Breast epithelium (tissue), 3 donors: ENCODE measurements at regions not wholly inside any gene's neighbourhood (a gene's known extent, or its start where the extent isn't known, plus 50 kb on each side); places are given as distances from the start of the nearest gene placed in this dataset.

Source experiments
- POLR2A ChIP-seq: fragments of 450-650 bp; IDR thresholded peaks from one replicate; pipeline ENCODE4 v1.6.1; 2016; ENCODE audit warnings: antibody characterized with exemption, mild to moderate bottlenecking, moderate library complexity
- TF ChIP-seq, protein P1 (sequence below), 3 donors: fragments of 450-650 bp; IDR thresholded peaks; one replicate each; pipeline ENCODE4 v1.5.1; 2016 to 2017; ENCODE audit warnings: antibody characterized with exemption in 3 of 3, mild to moderate bottlenecking in 3 of 3, moderate library complexity in 3 of 3

- TF ChIP-seq, protein P1, sequence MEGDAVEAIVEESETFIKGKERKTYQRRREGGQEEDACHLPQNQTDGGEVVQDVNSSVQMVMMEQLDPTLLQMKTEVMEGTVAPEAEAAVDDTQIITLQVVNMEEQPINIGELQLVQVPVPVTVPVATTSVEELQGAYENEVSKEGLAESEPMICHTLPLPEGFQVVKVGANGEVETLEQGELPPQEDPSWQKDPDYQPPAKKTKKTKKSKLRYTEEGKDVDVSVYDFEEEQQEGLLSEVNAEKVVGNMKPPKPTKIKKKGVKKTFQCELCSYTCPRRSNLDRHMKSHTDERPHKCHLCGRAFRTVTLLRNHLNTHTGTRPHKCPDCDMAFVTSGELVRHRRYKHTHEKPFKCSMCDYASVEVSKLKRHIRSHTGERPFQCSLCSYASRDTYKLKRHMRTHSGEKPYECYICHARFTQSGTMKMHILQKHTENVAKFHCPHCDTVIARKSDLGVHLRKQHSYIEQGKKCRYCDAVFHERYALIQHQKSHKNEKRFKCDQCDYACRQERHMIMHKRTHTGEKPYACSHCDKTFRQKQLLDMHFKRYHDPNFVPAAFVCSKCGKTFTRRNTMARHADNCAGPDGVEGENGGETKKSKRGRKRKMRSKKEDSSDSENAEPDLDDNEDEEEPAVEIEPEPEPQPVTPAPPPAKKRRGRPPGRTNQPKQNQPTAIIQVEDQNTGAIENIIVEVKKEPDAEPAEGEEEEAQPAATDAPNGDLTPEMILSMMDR (IDR thresholded peaks at IDR 0.05) = no peak
- no peak for TF ChIP-seq POLR2A
Observed at GRCh38 chr6:163671791-163672190, 257.3 kb downstream of the QKI start.
